Caco-2 (cell line): ENCODE measurements at regions not wholly inside any gene's neighbourhood (a gene's known extent, or its start where the extent isn't known, plus 50 kb on each side); places are given as distances from the start of the nearest gene placed in this dataset.

Source experiments
- BruUV-seq: library from RNA; stranded (reverse); fragments of 400-500 nt; replicated peaks from 2 replicates; lab custom pipeline; 2021; lab: Mats Ljungman, UMichigan
- CTCF ChIA-PET: fragments of 300-600 bp; sonication (Branson Sonifier 250); formaldehyde crosslinking; loops from one replicate; lab custom pipeline; 2022; ENCODE audit warnings: antibody characterized with exemption; lab: Charles Lee
- POLR2A ChIA-PET: fragments of 300-600 bp; sonication (Branson Sonifier 250); formaldehyde crosslinking; loops from one replicate; lab custom pipeline; 2022; ENCODE audit warnings: antibody characterized with exemption; lab: Charles Lee
- DNase-seq, 2 experiments: peaks; one replicate each; pipeline versions ENCODE4 v3.0.0 to v3.0.0-alpha.2; 2020 to 2022
- H3K27me3 ChIP-seq: replicated peaks from 2 replicates; pipeline ENCODE4 v1.6.0; 2011; ENCODE audit warnings: low read length; ENCODE audit not compliant: control insufficient read depth, insufficient read depth
- H3K36me3 ChIP-seq: 2 replicates; pipeline ENCODE4 v1.5.1; 2011; ENCODE audit warnings: low read length; ENCODE audit not compliant: control insufficient read depth, insufficient read depth
- H3K4me1 ChIP-seq: fragments of 250-450 bp; sonication (Bioruptor Pico); 2 replicates; pipeline ENCODE4 v1.5.1; 2020; ENCODE audit warnings: mild to moderate bottlenecking
- H3K4me3 ChIP-seq: 2 replicates; pipeline ENCODE4 v1.5.1; 2011; ENCODE audit warnings: low read depth, mild to moderate bottlenecking, control low read depth, low read length
- H3K9me3 ChIP-seq: fragments of 250-450 bp; sonication (Bioruptor Pico); 2 replicates; pipeline ENCODE4 v1.5.1; 2020; ENCODE audit warnings: mild to moderate bottlenecking, moderate library complexity
- H3K27ac Mint-ChIP-seq: one replicate; pipeline ENCODE4 v1.8.0; 2022; ENCODE audit warnings: mixed read lengths; ENCODE audit not compliant: unreplicated experiment
- H3K27me3 Mint-ChIP-seq: one replicate; pipeline ENCODE4 v1.8.0; 2022; ENCODE audit warnings: mixed read lengths; ENCODE audit not compliant: insufficient read depth, unreplicated experiment
- H3K36me3 Mint-ChIP-seq: one replicate; pipeline ENCODE4 v1.8.0; 2022; ENCODE audit warnings: mild to moderate bottlenecking, mixed read lengths; ENCODE audit not compliant: insufficient read depth, unreplicated experiment
- H3K4me1 Mint-ChIP-seq: one replicate; pipeline ENCODE4 v1.8.0; 2022; ENCODE audit warnings: low read depth, mixed read lengths; ENCODE audit not compliant: unreplicated experiment
- H3K4me3 Mint-ChIP-seq: one replicate; pipeline ENCODE4 v1.8.0; 2022; ENCODE audit warnings: mild to moderate bottlenecking, moderate library complexity, mixed read lengths; ENCODE audit not compliant: unreplicated experiment
- H3K9me3 Mint-ChIP-seq: one replicate; pipeline ENCODE4 v1.8.0; 2022; ENCODE audit warnings: mixed read lengths; ENCODE audit not compliant: unreplicated experiment
- intact Hi-C: fragments of 100-400 bp; cut with micrococcal nuclease; formaldehyde crosslinking; loops from one replicate; pipeline ENCODE4 v1.10.0; 2022; ENCODE audit not compliant: unreplicated experiment
- TF ChIP-seq, protein P1 (sequence below), 2 experiments: fragments of 200-600 bp in 1 of 2; IDR thresholded peaks; 1 replicate in 1 of 2; 2 replicates in 1 of 2; pipeline versions ENCODE4 v1.5.1 to v1.8.0; 2011 to 2022; ENCODE audit warnings: antibody characterized with exemption in 1 of 2, control low read depth in 1 of 2, inconsistent platforms in 1 of 2, low read depth in 1 of 2, low read length in 1 of 2, mild to moderate bottlenecking in 1 of 2, moderate library complexity in 1 of 2; ENCODE audit not compliant: insufficient read depth in 1 of 2, severe bottlenecking in 1 of 2, unreplicated experiment in 1 of 2

DNA sequence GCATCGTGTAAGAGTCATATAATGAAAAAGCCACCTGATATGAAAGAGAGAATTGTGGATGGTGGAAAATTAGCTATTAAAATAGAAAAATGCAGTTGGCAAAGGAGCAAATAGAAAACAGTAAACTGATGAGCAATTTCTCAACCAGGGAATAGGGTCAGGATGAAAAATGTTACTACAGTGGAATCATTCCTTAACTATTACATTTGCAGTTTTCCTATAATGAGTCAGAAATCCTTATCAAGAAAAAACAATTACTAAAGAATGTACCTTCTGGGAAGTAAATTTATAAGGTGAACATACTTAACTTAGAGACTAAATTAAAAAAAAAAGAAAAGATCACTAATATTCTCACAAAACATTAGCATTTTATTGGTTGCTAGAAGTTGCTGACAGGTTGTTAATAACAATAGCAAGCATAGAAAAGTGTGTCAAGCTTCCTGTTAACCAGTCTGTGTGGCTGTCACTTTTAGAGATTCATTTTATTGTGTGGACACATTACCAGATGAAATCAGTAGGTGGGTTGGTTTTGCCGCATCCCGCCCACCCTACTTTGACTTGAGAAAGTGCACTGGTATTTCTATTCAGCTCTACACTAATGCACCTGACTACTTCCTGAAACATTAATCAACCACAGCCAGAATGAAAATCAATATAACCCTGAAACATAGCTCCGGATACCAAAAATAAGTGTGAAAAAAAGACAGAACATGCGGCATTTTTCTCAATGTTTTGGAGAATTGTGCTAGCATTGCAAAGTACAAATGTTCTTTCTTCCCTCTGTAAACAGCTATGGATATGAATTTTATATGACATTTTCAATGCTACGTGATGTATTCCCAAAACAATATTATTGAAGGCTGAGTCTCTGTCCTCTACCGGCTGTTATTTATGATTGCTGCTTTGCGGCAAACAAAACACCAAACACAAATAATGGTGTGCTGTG is 576.7 kb downstream of the SLC16A7 start:
- H3K36me3 Mint-ChIP-seq: no peaks in the 10 kb centered on the region
- Histone ChIP-seq H3K36me3 (no peaks in the 10 kb centered on the region), H3K4me1 (peaks cover 11% of the 10 kb centered on the region), H3K27me3 (no peaks in the 10 kb centered on the region), H3K9me3 (no peaks in the 10 kb centered on the region), H3K4me3 (no peak overlapping the region)
- BruUV-seq: no TSS peak
- no peaks in the 10 kb centered on the region for H3K4me1 Mint-ChIP-seq
- H3K4me3 Mint-ChIP-seq: no peak overlapping the region
- no peak overlapping the region for H3K27ac Mint-ChIP-seq
- H3K27me3 Mint-ChIP-seq: no peaks in the 10 kb centered on the region
- CTCF ChIA-PET: no interaction called here
- no peaks in the 10 kb centered on the region for H3K9me3 Mint-ChIP-seq
- no peak for DNase-seq
- POLR2A ChIA-PET: no interaction called here
- TF ChIP-seq, protein P1, sequence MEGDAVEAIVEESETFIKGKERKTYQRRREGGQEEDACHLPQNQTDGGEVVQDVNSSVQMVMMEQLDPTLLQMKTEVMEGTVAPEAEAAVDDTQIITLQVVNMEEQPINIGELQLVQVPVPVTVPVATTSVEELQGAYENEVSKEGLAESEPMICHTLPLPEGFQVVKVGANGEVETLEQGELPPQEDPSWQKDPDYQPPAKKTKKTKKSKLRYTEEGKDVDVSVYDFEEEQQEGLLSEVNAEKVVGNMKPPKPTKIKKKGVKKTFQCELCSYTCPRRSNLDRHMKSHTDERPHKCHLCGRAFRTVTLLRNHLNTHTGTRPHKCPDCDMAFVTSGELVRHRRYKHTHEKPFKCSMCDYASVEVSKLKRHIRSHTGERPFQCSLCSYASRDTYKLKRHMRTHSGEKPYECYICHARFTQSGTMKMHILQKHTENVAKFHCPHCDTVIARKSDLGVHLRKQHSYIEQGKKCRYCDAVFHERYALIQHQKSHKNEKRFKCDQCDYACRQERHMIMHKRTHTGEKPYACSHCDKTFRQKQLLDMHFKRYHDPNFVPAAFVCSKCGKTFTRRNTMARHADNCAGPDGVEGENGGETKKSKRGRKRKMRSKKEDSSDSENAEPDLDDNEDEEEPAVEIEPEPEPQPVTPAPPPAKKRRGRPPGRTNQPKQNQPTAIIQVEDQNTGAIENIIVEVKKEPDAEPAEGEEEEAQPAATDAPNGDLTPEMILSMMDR (IDR thresholded peaks at IDR 0.05; ENCODE audit: insufficient read depth in 1 of 2, low read depth in 1 of 2, low read length in 1 of 2, severe bottlenecking in 1 of 2, unreplicated experiment in 1 of 2): no peak
- intact Hi-C loops: no loop called here

DNA sequence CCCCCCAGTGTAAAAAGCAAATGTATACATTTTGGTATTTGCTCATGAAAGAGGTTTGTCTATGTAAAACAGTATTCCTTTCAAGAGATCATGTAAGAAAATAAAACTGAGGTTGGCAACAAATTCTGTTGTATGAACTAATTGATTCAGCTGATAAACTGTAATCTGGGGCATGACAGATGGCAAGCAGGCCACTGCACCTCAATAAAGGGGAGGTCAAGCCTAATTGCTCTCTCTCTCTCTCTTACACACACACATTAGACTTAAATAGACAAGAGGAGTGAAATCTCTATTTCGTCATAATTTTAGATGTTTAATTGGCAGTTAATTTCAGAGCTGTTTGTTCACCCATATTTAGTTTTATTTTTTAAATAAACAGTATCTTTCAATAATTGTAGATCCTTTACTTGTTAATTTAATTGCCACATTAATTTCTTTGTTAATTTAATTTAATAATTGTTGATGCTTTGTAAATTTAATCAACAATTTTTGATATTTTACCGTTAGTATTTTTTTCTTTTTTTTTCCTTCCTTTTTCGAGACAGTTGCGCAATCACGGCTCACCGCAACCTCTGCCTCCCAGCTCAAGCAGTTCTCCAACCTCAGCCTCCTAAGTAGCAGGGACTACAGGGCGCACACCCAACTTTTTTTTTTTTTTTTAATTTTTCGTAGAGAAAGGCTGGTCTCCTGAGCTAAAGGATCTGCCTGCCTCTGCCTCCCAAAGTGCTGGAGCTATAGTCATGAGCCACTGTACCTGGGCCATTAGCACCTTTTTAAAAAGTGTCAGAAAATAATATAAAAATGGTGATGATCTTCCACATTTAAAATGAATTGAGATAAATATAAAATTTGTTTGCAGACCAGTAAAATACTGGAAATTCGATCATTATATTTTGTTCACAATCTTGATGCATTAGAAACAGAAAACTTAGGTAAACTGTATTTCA is 577.7 kb downstream of the SLC16A7 start:
- H3K9me3 Mint-ChIP-seq: no peaks in the 10 kb centered on the region
- H3K4me3 ChIP-seq: no peak overlapping the region
- no peak overlapping the region for H3K4me3 Mint-ChIP-seq
- BruUV-seq: no TSS peak
- no peaks in the 10 kb centered on the region for H3K27me3 Mint-ChIP-seq
- H3K4me1 Mint-ChIP-seq: no peaks in the 10 kb centered on the region
- TF ChIP-seq, protein P1 (IDR thresholded peaks at IDR 0.05; ENCODE audit: insufficient read depth in 1 of 2, low read depth in 1 of 2, low read length in 1 of 2, severe bottlenecking in 1 of 2, unreplicated experiment in 1 of 2): no peak
- H3K36me3 Mint-ChIP-seq: no peaks in the 10 kb centered on the region
- intact Hi-C loops: no loop called here
- no peaks in the 10 kb centered on the region for H3K9me3 ChIP-seq
- ChIA-PET CTCF (no interaction called here), POLR2A (no interaction called here)
- H3K4me1 ChIP-seq: peaks cover 3% of the 10 kb centered on the region
- DNase-seq: no peak
- H3K27me3 ChIP-seq: no peaks in the 10 kb centered on the region
- H3K36me3 ChIP-seq: no peaks in the 10 kb centered on the region
- no peak overlapping the region for H3K27ac Mint-ChIP-seq

DNA sequence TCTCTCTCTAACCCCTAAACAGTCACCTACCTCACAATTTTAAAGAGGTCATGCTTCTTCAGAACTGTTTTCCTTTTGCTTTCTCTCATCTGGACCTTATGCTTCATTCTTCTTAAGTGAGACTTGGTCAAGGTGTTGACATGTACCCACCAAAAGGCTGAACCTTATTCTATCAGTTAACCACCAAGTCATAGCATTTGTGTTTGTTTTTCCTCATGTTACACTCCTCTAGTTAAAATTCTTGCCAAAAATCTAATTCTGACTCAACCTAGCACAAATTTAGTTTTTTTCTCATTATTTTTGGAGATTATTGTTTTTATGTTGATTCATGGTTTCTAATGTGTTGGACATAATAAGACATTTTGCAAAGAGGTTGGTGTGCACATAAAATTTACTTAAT is 578.6 kb downstream of the SLC16A7 start:
- TF ChIP-seq, protein P1 (IDR thresholded peaks at IDR 0.05; ENCODE audit: insufficient read depth in 1 of 2, low read depth in 1 of 2, low read length in 1 of 2, severe bottlenecking in 1 of 2, unreplicated experiment in 1 of 2): no peak
- Mint-ChIP-seq H3K4me3 (no peak overlapping the region), H3K9me3 (no peaks in the 10 kb centered on the region), H3K36me3 (no peaks in the 10 kb centered on the region), H3K27ac (no peak overlapping the region), H3K4me1 (no peaks in the 10 kb centered on the region), H3K27me3 (no peaks in the 10 kb centered on the region)
- ChIA-PET POLR2A (no interaction called here), CTCF (no interaction called here)
- Histone ChIP-seq H3K27me3 (no peaks in the 10 kb centered on the region), H3K36me3 (no peaks in the 10 kb centered on the region), H3K4me3 (no peak overlapping the region), H3K4me1 (no peaks in the 10 kb centered on the region), H3K9me3 (no peaks in the 10 kb centered on the region)
- DNase-seq: no peak
- intact Hi-C loops: no loop called here
- BruUV-seq: no TSS peak
